NT2/D1 (cell line): ENCODE measurements at regions not wholly inside any gene's neighbourhood (a gene's known extent, or its start where the extent isn't known, plus 50 kb on each side); places are given as distances from the start of the nearest gene placed in this dataset.

Experiments
- YY1 ChIP-seq: IDR thresholded peaks from 2 replicates; pipeline ENCODE4 v1.6.1; 2011; ENCODE audit not compliant: insufficient read length, insufficient read depth
- ZNF274 ChIP-seq: IDR thresholded peaks from 2 replicates; pipeline ENCODE4 v1.6.1; 2011; ENCODE audit warnings: mild to moderate bottlenecking, low read depth, low read length

- TF ChIP-seq YY1 = no peak
- no peak for TF ChIP-seq ZNF274
Observed at GRCh38 chr13:83182845-83183244, 699.4 kb downstream of the SLITRK1 start.
